Epithelial cell of esophagus (primary cell): ENCODE measurements at regions not wholly inside any gene's neighbourhood (a gene's known extent, or its start where the extent isn't known, plus 50 kb on each side); places are given as distances from the start of the nearest gene placed in this dataset.

Experiments used
- DNase-seq: peaks from one replicate; pipeline ENCODE4 v3.0.0; 2010; ENCODE audit warnings: low read depth
- H3K4me3 ChIP-seq: 2 replicates; pipeline ENCODE4 v1.5.1; 2011; ENCODE audit warnings: mild to moderate bottlenecking, low read length, control low read depth
- CTCF ChIP-seq: IDR thresholded peaks from 2 replicates; pipeline ENCODE4 v1.5.1; 2011; ENCODE audit warnings: low read depth, mild to moderate bottlenecking, low read length, control low read depth, inconsistent platforms; ENCODE audit not compliant: insufficient read depth; ENCODE audit errors: missing control alignments

- no peak for DNase-seq
- no peak for TF ChIP-seq CTCF
- no peak overlapping the region for H3K4me3 ChIP-seq
Observed at GRCh38 chr13:103302676-103303075, 236.5 kb upstream of the SLC10A2 start.

GRCh38 chr13:103299079-103299478 is 232.9 kb upstream of the SLC10A2 start:
- H3K4me3 ChIP-seq = no peak overlapping the region
- TF ChIP-seq CTCF = no peak
- no peak for DNase-seq

GRCh38 chr13:103297083-103297482 is 230.9 kb upstream of the SLC10A2 start:
- TF ChIP-seq CTCF = no peak
- no peak for DNase-seq
- no peak overlapping the region for H3K4me3 ChIP-seq

- DNase-seq = no peak
- TF ChIP-seq CTCF = no peak
- H3K4me3 ChIP-seq = no peak overlapping the region
Observed at GRCh38 chr13:103291798-103292572, 225.8 kb upstream of the SLC10A2 start.

GRCh38 chr13:103291226-103291625 is 225.0 kb upstream of the SLC10A2 start:
- H3K4me3 ChIP-seq = no peak overlapping the region
- TF ChIP-seq CTCF = no peak
- no peak for DNase-seq

- no peak for TF ChIP-seq CTCF
- H3K4me3 ChIP-seq = no peak overlapping the region
- DNase-seq = no peak
Observed at GRCh38 chr13:103289681-103290080, 223.5 kb upstream of the SLC10A2 start.

- DNase-seq = peak; percentile 27
- no peak for TF ChIP-seq CTCF
- H3K4me3 ChIP-seq = no peak overlapping the region
Observed at GRCh38 chr13:103288114-103288513, 221.9 kb upstream of the SLC10A2 start.
